NCI-H2081 (cell line): ENCODE measurements at regions not wholly inside any gene's neighbourhood (a gene's known extent, or its start where the extent isn't known, plus 50 kb on each side); places are given as distances from the start of the nearest gene placed in this dataset.
A peak's percentile ranks its signal among the peaks of the same experiment; 100 is the strongest.
"Not testable (repeated sequence)": the region's sequence is repeated elsewhere in the genome, so short reads cannot be mapped to it uniquely, and the experiment has no call there.

Experiments used
- DNase-seq, 2 experiments: peaks; one replicate each; lab custom pipeline; 2025; lab: John Stamatoyannopoulos, UW

- DNase-seq: no peak
Measured at GRCh38 chr4:148954011-148954749, 512.0 kb upstream of the NR3C2 start.

- no peak for DNase-seq
Measured at GRCh38 chr4:148951346-148951745, 509.1 kb upstream of the NR3C2 start.

DNA sequence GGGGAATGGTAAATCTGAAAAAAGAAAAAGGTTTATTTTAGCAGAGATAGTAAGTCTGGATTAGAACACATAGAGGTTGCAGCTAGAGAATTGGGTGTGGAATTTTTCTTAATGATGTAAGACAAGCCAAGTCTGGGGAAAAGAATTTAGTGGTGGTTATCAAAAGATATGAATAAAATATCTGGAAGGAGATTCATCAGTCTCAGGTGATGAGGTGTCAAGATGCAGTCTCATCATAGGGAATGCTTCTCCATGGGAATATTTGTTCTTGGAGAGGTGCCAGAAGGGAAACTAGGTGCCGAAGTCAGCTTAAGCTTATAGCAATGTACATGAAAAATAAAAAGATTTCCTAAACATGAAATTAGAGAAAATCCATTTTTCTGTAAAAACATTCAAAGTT, 504.1 kb upstream of the NR3C2 start:
- no peak for DNase-seq

DNA sequence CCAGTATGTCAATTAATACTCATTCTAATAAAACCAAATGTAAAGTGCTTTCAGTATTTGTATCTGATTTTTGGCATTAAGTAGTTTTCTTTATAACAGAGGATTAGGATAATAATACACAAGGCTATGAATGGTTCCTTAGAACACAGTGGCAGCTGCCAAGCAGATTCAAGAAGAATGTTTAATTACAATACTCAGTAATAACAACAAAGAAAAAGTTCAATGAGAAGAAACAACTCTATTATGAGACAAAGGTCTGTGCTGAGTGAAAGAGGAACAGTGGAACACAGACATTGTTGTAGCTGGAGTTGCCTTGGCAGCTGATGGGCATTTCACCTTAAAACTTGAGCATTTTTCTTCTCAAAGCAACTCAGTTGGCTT, 502.6 kb upstream of the NR3C2 start:
- DNase-seq: no peak

DNA sequence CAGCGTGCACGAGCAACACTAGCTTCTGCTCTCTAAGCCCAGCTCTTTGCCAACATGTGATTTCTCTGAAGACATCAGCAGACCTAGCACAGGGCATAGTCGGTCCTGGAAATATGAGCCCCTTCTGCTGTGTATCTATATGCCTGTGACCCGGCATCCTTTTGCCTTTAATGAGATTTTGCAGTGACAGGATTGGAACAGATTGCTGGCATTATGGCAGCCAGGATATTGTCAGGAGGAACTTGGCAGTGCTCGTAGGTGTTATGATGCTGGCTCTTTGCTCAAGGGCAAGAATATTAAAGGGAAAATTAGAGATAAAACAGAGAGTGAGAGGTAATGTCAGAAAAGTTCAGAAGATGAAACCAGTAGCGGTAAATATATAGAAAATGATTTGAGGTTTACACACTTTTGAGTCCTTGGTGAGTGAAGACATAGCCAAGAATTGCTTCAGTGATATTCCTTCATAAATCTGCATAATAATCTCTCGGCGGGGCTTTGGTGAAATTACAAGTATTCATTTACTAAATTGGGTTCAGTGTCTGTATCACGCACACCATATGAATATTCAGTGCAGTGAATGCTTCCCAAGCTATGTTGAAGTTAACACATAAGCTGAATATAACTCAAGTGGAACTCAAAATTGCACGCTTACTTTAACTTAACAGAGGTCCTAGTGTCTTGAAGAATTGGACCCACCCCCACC, 502.1 kb upstream of the NR3C2 start:
- no peak for DNase-seq

DNA sequence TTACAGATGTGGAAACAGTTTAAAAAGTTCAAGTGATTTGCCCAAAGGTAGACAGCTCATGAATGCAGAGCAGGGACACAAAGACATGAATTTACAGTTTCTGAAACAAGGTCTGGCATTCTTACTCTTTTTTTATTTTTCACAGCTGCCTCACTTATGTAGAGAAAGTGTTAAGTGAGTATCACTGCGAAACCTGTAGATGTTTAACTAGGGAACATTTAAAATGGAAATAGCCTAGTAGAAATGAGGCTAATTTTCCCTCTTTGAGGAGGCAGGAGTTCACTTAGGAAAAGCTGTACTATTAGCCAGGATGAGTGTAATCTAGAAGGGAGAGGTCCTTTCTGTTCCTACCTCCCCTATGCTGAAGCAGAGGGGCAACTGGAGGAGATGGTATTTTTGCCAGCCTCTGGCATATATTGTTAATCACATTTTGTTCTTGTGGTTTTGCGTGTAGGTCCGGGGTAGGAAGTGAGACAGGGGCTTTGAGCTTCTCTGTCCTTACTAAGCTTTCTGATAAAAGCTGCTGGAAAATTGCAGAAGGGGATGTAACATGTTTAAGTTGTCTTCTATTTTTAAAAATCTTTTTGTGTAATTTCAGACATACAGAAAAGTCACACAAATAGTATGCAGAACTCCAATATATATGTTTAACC, 492.8 kb upstream of the NR3C2 start:
- no peak for DNase-seq

DNA sequence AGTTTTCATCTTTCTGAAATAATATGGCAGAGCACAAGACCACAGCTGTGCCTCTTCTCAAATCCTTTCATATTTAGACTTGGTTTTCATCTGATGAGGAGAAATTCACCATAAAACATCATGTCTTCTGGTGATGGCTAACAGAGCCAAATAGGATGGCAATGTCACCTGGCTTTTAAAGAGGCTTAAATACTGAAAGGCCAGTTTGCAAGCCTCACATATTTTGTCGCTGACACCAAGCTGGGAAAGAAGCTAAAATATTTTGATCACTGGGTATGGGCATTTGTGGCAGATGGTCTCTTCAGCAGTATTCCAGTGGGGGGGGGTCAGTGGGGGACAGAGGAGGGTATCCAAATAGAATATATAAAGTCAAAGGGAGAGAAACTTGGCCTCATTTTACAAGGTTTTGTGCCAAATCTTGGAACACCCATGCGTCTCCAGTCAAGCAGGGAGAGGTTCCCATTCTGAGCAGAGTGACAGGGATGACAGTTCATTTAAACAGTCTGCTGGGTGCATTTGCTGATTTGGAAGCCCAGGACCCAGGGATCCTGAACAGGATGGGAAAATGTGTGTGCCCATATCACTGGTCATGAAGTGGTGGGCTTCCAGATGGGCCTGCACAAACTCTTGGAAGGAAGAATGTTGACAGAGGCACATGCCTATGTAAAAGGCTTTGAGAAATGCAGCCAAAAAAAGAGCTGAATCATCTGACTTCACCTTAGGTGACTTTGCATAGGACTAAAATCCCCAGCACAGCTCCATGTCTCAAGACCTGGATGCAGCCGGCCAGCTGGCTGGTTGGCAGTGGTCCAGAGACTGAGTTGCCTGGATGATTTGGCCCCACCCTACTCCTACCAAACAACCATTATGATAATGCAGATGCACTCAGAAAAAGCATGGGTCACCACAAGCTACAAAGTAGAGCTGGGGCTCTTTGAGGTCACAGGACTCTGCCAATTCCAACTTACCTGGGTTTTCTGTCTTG, 484.4 kb upstream of the NR3C2 start:
- peak in 1 of 2 experiments; percentile 0 for DNase-seq

DNA sequence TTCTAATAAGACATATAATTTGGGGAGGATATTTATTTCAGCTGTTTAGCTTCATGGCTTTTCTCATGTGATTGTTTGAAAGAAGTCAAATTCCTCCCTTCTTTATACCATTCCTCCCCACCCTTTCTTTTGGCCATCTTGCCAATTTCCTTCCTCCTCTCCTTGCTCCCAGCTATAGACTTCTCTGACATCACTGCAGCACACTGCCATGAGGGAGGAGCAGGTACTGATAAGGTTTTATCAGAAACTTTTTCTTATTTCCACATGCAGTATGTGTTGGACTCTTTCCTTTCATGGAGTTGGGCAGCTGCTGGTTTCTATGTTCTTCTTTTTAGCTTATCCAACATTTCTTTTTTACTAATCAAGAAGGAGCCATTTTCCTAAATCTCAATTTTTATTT, 481.7 kb upstream of the NR3C2 start:
- no peak for DNase-seq

DNA sequence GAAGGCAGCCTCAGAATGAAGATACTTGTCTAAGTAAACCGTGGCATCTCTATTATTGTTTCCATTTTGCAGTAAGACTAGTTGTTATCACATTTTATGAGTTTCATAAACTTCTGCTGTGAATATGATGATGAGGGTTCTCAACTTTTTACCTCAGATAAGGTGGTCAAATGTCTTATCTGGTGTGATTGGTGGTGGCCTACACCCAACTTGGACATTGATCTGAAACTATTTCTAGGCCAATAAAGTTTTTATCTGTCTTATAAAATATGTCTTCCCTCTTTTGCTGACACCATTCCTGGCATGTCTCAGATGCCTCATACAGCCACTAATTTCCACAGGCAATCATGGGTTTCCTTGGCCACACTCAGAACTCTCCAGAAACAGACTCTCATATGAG, 480.3 kb upstream of the NR3C2 start:
- DNase-seq: no peak

DNA sequence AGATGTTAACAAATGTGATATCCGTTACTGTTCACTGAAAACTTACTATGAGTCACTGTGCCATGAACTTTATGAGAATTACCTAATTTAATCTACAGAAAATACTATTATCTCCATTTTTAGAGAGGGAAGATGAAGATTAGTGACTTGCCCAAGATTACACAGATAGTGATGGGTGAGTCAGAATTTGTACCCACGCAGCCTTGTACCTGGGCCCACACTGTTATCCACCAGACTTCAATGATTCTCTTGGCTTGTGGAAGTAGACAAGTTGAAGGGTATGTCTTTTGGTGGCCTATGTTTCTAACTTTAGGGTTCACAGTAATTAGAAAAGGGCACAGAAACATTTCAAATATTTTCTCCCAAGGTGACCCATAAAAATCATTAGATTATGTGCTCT, 472.5 kb upstream of the NR3C2 start:
- DNase-seq: no peak

DNA sequence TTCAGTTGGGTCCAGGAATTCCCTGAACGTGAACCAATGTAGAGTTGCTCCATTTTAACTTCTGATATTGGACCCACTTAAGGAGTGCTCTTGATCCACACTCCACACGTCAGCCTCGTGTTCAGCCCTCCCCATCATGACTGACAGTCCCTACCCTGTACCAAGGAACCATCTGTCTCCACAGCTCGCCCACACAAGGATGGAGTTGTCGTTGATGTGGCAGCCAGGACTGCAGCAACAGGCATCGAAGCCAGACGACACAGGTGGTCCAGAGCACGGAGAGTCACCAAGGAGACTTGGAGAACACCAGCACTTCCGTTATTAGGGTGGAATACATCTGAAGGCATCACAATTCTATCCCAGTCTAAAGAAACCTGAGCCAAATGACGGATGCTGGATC, 472.1 kb upstream of the NR3C2 start:
- DNase-seq: no peak

GRCh38 chr4:148903388-148903787, 461.2 kb upstream of the NR3C2 start:
- no peak for DNase-seq

GRCh38 chr4:148901075-148901705, 459.0 kb upstream of the NR3C2 start:
- no peak for DNase-seq

DNA sequence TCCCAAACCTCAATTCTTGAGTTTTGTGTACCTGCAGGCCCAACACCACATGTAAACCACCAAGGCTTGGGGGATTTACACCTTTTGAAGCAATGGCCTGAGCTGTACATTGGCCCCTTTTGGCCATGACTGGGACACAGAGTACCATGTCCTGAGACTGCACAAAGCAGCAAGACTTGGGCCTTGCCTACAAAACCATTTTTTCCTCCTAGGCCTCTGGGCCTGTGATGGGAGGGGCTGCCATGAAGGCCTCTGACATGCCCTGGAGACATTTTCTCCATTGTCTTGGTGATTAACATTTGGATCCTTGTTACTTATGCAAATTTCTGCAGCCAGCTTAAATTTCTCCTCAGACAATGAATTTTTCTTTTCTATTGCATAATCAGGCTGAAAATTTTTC, 455.9 kb upstream of the NR3C2 start:
- DNase-seq: not testable (repeated sequence)

DNA sequence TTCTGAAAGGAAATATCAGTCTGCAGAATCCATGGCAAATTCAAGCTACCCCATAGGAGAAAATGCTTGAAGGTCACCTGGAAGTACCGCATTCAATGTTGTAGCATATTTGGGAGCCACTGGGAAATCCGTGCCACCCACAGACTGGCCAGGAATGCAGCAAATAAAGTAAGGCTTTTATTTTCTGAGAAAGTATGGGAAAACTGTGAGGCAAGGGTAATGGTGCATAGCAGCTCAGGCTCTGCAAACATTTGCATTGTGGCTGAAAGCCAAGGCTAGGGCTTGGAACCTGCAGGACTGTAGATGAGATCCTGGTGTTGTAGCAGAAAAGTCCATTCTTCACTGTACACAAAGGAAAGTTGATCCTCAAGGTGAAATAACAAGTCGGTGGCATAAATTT, 450.9 kb upstream of the NR3C2 start:
- DNase-seq: no peak

DNA sequence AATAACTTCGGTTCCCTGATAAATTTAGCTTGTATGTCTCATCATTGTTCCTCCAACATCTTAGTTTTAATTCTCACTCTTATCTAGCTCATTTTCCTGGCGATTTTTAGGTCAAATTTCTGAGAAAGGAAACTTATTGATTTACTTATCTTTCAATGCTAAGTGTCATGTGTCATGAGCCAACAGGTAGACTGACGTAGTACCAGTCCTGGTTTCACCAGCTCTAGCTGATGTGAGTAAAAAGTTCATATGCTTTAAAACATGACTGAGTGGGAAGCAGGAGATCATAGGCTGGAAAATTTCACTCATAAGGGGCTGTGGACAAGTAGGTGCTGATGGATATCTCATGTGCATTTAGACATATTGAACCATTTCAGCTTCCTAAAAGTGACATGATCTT, 441.7 kb upstream of the NR3C2 start:
- no peak for DNase-seq

- no peak for DNase-seq
Measured at GRCh38 chr4:148883435-148883834, 441.2 kb upstream of the NR3C2 start.

DNA sequence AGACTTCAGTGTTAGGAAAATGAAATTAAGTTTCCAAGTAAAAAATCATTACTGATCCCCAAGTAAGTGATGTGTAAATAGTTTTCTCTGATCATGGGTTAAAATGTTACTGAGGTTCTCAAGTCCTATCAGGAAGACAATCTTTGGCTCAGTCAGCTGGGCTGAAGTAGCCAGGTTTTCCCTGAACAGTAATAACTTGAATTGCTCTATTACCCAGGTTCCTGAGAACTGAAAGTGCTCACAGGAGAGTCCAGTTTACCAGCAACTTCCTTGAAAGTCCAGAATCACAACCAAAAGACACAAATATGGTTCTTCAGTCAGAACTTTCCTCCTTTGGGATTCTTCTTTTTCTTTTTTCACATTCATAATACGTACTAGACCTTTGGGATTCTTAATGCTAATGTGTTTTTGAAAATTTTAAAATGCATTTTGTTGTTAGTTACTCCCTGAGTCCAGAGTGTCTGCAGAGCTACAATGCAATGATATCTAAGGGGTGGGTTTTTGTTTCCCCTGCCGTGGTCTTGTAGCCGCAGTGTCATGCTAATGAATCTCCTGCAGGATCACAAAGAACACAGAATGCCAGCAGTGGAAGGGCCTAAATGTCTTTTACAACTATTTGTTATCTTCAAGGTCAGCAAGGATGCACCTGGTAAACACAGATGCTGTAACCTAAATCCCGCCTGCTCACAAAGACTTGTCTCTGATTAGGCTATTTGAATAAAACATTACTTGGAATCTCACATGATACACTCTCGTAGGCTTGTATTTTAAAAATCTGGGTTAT, 439.8 kb upstream of the NR3C2 start:
- no peak for DNase-seq

DNA sequence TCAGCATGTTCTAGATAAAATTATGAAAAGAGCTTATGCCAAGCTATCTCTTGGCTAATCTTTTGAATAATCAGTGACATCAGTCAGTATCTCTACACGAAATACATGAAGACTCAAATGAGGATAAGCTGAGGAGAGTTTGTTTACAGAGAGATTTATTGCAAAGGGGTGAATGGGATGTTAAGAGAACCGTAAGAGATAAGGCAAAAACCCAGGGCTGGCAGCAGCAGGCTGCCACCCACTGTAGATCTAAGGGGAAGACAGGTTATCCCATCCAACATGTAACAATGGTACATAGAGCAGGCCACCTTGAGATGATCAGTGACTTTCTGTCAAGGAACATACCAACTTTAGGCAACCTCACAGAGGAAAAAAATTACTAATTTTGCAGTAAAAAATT, 432.1 kb upstream of the NR3C2 start:
- no peak for DNase-seq

DNA sequence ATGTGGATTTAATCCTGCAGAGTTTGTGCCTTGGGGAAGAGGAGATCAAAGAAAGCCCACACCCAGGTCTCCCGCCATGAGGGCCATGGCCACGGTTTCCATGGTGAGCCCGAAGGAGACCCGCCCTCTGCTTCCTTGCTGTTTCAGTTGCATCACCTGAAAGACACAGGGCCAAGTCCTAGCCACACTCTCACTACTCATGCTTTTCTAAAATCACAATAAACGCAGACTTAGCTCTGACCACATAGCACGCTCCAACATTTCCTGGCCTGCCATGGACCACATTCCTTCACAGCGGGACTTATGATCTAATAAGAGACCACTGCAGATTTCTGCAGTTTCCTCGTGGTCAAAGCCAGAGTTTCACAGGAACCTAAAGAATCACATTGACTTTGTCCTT, 426.0 kb upstream of the NR3C2 start:
- DNase-seq: no peak

GRCh38 chr4:148866666-148867065, 424.5 kb upstream of the NR3C2 start:
- no peak for DNase-seq
